Liver (tissue), 3 donors: ENCODE measurements at regions not wholly inside any gene's neighbourhood (a gene's known extent, or its start where the extent isn't known, plus 50 kb on each side); places are given as distances from the start of the nearest gene placed in this dataset.

ENCODE experiments used
- ATF3 ChIP-seq: IDR thresholded peaks from 2 replicates; pipeline ENCODE4 v1.6.1; 2016; ENCODE audit warnings: antibody characterized with exemption
- CTCF ChIP-seq: fragments of 150-350 bp; IDR thresholded peaks from 2 replicates; pipeline ENCODE4 v1.5.1; 2017; ENCODE audit warnings: improper control_type of control experiment, low read depth, low read length; ENCODE audit not compliant: missing input control
- EGR1 ChIP-seq, 2 donors: IDR thresholded peaks; 2 replicates each; pipeline ENCODE4 v1.6.1; 2016 to 2018; ENCODE audit warnings: antibody characterized with exemption in 2 of 2, low read depth in 2 of 2
- FOXA1 ChIP-seq: IDR thresholded peaks from 2 replicates; pipeline ENCODE4 v1.6.1; 2016; ENCODE audit warnings: antibody characterized with exemption
- GABPA ChIP-seq, 2 donors: IDR thresholded peaks in 1 of 2; conservative IDR thresholded peaks in 1 of 2; 2 replicates each; pipeline ENCODE4 v1.6.1; 2016; ENCODE audit warnings: antibody characterized with exemption in 2 of 2, mild to moderate bottlenecking in 1 of 2, moderate library complexity in 1 of 2
- JUND ChIP-seq, 2 donors: IDR thresholded peaks; 2 replicates each; pipeline ENCODE4 v1.6.1; 2016; ENCODE audit warnings: antibody characterized with exemption in 2 of 2
- MAX ChIP-seq: IDR thresholded peaks from 2 replicates; pipeline ENCODE4 v1.6.1; 2016; ENCODE audit warnings: antibody characterized with exemption
- RAD21 ChIP-seq, 2 donors: IDR thresholded peaks; 2 replicates each; pipeline ENCODE4 v1.6.1; 2016; ENCODE audit warnings: antibody characterized with exemption in 2 of 2, mild to moderate bottlenecking in 2 of 2
- REST ChIP-seq: IDR thresholded peaks from 2 replicates; pipeline ENCODE4 v1.6.1; 2016; ENCODE audit warnings: antibody characterized with exemption, mild to moderate bottlenecking
- RXRA ChIP-seq, 2 donors: IDR thresholded peaks; 2 replicates each; pipeline ENCODE4 v1.6.1; 2017 to 2018; ENCODE audit warnings: antibody characterized with exemption in 2 of 2, mild to moderate bottlenecking in 1 of 2
- SP1 ChIP-seq: IDR thresholded peaks from 2 replicates; pipeline ENCODE4 v1.6.1; 2018; ENCODE audit warnings: antibody characterized with exemption, mild to moderate bottlenecking
- TAF1 ChIP-seq: conservative IDR thresholded peaks from 2 replicates; pipeline ENCODE4 v1.6.1; 2016; ENCODE audit warnings: antibody characterized with exemption, mild to moderate bottlenecking
- YY1 ChIP-seq: IDR thresholded peaks from 2 replicates; pipeline ENCODE4 v1.6.1; 2016; ENCODE audit warnings: antibody characterized with exemption, mild to moderate bottlenecking
- ZBTB33 ChIP-seq: IDR thresholded peaks from 2 replicates; pipeline ENCODE4 v1.6.1; 2016; ENCODE audit warnings: antibody characterized with exemption
- donor health status: healthy.
- donor health status: healthy.

- no peak for TF ChIP-seq FOXA1
- no peak for TF ChIP-seq CTCF
- TF ChIP-seq RXRA (IDR thresholded peaks at IDR 0.05) = peak in 1 of 2 donors; percentile 15
- no peak for TF ChIP-seq JUND (IDR thresholded peaks at IDR 0.05)
- TF ChIP-seq ZBTB33 = no peak
- no peak for TF ChIP-seq ATF3
- no peak for TF ChIP-seq YY1
- TF ChIP-seq MAX = no peak
- no peak for TF ChIP-seq REST
- no peak for TF ChIP-seq GABPA (IDR thresholded peaks at IDR 0.05 in 1 of 2, conservative IDR thresholded peaks at IDR 0.05 in 1 of 2)
- TF ChIP-seq RAD21 (IDR thresholded peaks at IDR 0.05) = no peak
- no peak for TF ChIP-seq TAF1
- TF ChIP-seq SP1 = no peak
- no peak for TF ChIP-seq EGR1 (IDR thresholded peaks at IDR 0.05; ENCODE audit: low read depth in 2 of 2)
Observed at GRCh38 chr9:74331607-74332006, 165.5 kb upstream of the RORB start.
